Stimulated activated CD4-positive, alpha-beta T cell treated with anti-CD3 and anti-CD28 coated beads, TNF-alpha, amount 100 ng/mL, for 4 hours (primary cell): ENCODE measurements at regions not wholly inside any gene's neighbourhood (a gene's known extent, or its start where the extent isn't known, plus 50 kb on each side); places are given as distances from the start of the nearest gene placed in this dataset.
"Not testable (repeated sequence)": the region's sequence is repeated elsewhere in the genome, so short reads cannot be mapped to it uniquely, and the experiment has no call there.

Experiments used
- DNase-seq, 3 experiments: peaks; one replicate each; pipeline ENCODE4 v3.0.0-alpha.2; 2020; ENCODE audit warnings: low read depth in 3 of 3

- not testable (repeated sequence) for DNase-seq
Measured at GRCh38 chr20:30164389-30164788, 1093.1 kb upstream of the DEFB115 start.

DNA sequence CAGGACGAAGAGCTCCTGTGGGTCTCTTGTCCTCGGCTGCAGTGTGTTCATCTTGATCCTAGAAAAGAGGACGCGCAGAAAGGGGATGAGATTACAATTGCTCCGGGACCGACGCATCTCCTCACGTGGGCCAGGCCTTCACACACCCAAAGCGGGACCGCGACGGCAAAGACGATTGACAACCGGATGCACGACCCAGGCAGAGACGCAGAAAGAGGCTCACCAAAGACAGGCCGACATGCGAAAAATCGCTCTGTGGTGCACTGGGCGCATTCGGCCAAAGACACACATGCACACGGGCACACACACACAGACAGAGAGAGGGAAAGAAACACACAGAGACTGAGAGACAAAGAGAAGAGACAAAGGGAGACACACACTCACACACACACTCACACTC lies 1089.9 kb upstream of the DEFB115 start:
- DNase-seq = no peak

DNA sequence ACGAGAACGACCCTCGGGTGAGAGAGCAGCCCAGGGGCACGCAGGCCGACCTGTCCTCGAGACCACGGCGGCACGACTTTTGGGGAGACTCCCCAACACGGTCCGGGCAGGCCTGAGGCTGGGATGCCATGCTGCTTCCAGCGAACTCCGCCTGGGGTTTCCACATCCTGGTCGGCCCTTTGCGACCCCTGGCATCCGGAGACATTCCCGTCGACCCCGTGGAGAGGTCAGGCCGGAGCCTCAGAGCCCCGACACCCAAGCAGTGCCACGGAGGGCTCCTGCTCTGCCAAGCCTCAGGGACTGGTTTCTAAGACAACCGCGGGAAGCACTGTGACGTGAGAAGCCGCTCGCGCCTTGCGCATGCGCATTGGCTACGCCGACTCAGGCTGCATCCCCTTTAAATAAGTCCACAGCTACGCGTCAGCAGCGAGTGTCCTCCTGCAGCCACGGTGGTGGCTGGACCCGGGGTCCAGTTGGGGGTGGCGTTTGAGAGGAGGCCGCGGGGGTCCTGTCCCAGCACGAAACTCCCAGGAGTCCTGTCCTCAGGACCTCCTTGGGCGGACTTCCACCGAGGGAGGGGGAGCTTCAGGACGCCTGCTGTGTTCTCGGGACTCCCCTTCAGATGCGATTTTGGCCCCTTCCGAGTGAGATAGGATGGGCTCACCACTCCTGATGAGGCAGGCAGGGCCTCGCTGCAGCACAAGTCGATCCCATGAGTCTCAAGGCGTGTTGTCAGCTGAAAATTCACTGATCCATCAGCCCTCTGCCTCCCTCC lies 1089.3 kb upstream of the DEFB115 start:
- peak in 2 of 3 experiments; percentile 4 to 12 for DNase-seq

GRCh38 chr20:30168800-30169138 lies 1088.7 kb upstream of the DEFB115 start:
- no peak for DNase-seq

DNA sequence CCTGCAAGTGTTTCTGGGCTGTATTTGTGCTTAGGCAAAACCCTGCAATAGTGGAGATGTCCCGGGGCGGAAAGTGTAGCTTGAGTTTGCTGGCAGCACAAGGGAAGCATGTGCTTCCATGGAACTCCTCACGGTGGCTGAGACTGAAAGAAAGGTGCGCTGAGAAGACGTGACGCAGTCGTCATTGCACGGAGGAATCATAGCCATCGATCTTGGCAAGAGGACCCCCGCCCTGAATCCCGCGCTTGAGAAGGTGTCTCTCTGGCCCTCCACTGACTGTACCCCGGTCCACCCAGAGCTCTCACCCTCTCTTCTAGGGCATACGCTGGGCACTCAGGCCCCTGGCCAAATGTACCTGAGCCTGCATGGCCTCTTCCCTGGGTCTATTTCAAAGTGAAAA lies 1081.8 kb upstream of the DEFB115 start:
- DNase-seq = no peak

DNA sequence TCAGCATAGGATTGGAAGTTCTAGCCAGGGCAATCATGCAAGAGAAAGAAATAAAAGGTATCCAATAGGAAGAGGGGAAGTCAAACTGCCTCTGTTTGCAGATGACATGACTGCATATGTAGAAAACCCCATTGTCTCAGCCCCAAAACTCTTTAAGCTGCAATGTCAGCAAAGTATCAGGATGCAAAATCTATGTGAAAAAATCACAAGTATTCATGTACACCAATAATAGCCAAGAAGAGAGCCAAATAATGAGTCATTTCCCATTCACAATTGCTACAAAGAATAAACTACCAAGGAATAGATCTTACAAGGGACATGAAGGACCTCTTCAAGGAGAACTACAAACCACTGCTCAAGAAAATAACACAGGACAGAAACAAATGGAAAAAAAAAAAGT lies 1074.3 kb upstream of the DEFB115 start:
- not testable (repeated sequence) for DNase-seq

- not testable (repeated sequence) for DNase-seq
Measured at GRCh38 chr20:30191785-30192184, 1065.7 kb upstream of the DEFB115 start.

DNA sequence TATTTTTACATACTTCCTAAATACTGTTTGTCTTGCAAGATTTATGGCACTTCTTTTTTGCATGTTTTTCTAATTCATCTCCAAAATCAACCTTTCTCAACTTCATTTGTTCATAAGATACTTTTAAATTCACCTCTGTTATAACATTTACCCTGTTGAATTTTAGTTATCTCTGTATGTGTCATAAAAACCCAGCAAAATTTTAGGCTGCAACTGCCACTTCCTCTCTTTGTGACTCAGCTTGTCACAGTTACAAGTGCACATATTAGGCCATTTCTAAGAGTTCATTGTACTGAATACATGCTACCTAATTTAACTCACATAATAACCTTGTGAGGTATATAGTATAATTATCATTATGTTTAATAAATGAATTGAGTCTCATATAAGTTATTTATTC lies 1023.0 kb upstream of the DEFB115 start:
- not testable (repeated sequence) for DNase-seq

GRCh38 chr20:30275073-30275472 lies 982.4 kb upstream of the DEFB115 start:
- DNase-seq = not testable (repeated sequence)

GRCh38 chr20:30281584-30282197 lies 975.8 kb upstream of the DEFB115 start:
- DNase-seq = no peak

GRCh38 chr20:30283476-30284280 lies 973.8 kb upstream of the DEFB115 start:
- peak; percentile 71 to 76 (median 71) for DNase-seq

GRCh38 chr20:30284281-30284905 lies 973.1 kb upstream of the DEFB115 start:
- no peak for DNase-seq

GRCh38 chr20:30285677-30286076 lies 971.8 kb upstream of the DEFB115 start:
- no peak for DNase-seq

DNA sequence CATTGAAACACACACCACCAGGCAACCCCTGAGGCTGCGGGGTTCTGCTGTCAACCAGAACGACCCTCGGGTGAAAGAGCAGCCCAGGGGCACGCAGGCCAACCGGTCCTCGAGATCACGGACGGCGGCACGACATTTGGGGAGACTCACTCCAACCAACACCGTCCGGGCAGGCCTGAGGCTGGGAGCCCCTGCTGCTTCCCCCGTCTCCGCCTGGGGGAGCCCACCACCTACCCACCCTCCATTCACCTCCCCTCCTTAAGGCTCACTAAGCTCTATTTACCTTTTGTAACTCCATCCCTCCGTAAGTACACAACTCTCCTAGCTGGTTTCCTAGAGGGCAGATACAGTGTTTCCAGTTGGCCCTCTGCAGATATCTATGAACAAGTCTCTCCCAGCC lies 971.3 kb upstream of the DEFB115 start:
- DNase-seq = no peak

- not testable (repeated sequence) for DNase-seq
Measured at GRCh38 chr20:30287459-30287858, 970.0 kb upstream of the DEFB115 start.

DNA sequence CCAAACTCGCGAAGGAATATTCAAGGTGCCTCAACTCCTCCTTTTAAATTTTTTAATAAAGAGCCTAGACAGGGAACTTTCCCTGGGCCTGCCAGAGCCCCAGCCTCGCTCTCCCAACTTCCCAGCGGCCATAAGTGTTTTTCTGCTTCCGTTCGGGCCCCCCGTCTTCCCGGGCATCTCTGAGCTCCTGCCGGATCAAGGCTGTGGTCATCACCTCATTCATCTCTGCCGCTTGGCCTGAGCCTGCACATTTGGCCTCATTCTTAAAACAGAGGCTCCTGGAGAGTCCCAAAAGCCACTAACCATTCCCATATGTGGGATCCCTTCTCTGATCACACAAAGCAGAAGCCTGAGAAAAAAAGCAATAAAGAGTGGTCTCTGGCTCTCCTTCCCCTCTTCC lies 969.1 kb upstream of the DEFB115 start:
- DNase-seq = no peak

- not testable (repeated sequence) for DNase-seq
Measured at GRCh38 chr20:30289049-30289448, 968.4 kb upstream of the DEFB115 start.

DNA sequence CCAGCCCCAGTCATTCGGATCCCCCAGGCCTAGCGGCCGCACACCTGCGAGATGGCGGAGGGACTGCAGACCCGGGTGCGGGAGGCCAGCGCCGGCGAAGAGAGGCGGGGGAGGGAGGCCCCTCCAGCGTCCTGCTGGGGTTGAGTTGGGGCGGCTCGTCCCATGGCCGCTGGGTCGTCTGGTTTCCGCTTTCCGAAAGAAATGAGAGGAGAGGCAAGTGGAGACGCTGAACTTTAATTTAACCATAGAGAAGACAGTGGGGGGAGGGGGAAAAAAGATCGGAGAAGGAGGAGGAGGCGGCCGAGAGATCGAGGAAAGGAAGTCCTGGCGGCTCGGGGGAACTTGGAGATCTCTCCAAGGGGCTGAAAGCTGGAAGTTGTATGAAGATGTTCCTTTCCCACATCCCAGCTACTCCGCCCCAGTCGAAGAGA lies 967.7 kb upstream of the DEFB115 start:
- not testable (repeated sequence) for DNase-seq

DNA sequence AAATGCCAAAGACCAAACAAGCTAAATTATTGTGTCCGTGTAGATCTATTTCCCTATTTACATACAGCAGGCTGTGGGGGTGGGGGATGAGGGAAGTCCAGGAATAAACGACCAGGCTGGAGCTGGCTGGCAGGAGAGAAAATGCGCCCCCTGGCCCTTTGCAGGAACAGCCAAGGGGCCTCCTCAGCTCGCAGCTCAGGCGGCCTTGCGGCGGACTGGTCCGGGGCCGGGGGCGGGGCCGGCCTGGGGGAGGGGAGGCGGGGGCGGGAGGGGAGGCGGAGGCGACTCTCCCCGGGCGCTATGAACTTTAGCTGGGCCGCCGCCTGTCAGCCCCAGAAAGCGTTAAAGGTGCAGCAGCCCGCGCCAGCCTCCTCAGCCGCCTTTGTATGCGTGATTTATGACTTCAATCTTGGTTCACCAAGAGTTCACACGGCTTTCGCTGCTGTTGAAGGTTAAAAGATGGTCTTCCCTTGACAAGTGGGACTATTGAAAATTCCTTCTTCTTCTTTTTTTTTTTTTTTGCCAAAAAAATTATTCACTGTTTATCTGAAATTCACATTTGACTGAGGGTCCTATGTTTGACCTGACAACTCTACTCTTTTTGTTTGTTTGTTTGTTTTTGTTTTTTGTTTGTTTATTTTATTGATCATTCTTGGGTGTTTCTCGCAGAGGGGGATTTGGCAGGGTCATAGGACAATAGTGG lies 967.0 kb upstream of the DEFB115 start:
- DNase-seq = not testable (repeated sequence)

DNA sequence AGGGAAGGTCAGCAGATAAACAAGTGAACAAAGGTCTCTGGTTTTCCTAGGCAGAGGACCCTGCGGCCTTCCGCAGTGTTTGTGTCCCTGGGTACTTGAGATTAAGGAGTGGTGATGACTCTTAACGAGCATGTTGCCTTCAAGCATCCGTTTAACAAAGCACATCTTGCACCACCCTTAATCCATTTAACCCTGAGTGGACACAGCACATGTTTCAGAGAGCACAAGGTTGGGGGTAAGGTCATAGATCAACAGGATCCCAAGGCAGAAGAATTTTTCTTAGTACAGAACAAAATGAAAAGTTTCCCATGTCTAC lies 966.4 kb upstream of the DEFB115 start:
- DNase-seq = not testable (repeated sequence)

GRCh38 chr20:30291686-30292085 lies 965.8 kb upstream of the DEFB115 start:
- DNase-seq = not testable (repeated sequence)

GRCh38 chr20:30295396-30295795 lies 962.1 kb upstream of the DEFB115 start:
- not testable (repeated sequence) for DNase-seq
